ENCODE measurements at regions not wholly inside any gene's neighbourhood (a gene's known extent, or its start where the extent isn't known, plus 50 kb on each side); places are given as distances from the start of the nearest gene placed in this dataset.
A peak's percentile ranks its signal among the peaks of the same experiment; 100 is the strongest.
"Not testable (repeated sequence)": the region's sequence is repeated elsewhere in the genome, so short reads cannot be mapped to it uniquely, and the experiment has no call there.

- H3K4me3 ChIP-seq (ENCODE audit: low read depth, low read length): no peak overlapping the region
- DNase-seq (ENCODE audit: low read depth): no peak
- peak; percentile 44 for TF ChIP-seq CTCF (IDR thresholded peaks at IDR 0.05; ENCODE audit: insufficient read depth, low read length, poor library complexity, severe bottlenecking)
- no peaks in the 10 kb centered on the region for H3K27me3 ChIP-seq (ENCODE audit: control insufficient read depth, insufficient read depth, low read length)
- no peaks in the 10 kb centered on the region for H3K36me3 ChIP-seq (ENCODE audit: control insufficient read depth, insufficient read depth, low read length)
These were observed 830.2 kb upstream of the SPRY2 start for GRCh38 chr13:81171065-81171647.

GRCh38 chr13:81163823-81164222 is 822.9 kb upstream of the SPRY2 start:
- not testable (repeated sequence) for H3K27me3 ChIP-seq (ENCODE audit: control insufficient read depth, insufficient read depth, low read length); H3K4me3 ChIP-seq (ENCODE audit: low read depth, low read length); H3K36me3 ChIP-seq (ENCODE audit: control insufficient read depth, insufficient read depth, low read length); DNase-seq (ENCODE audit: low read depth)

- Histone ChIP-seq H3K4me3 (ENCODE audit: low read depth, low read length) (no peak overlapping the region), H3K36me3 (ENCODE audit: control insufficient read depth, insufficient read depth, low read length) (no peaks in the 10 kb centered on the region), H3K27me3 (ENCODE audit: control insufficient read depth, insufficient read depth, low read length) (no peaks in the 10 kb centered on the region)
- TF ChIP-seq CTCF (IDR thresholded peaks at IDR 0.05; ENCODE audit: insufficient read depth, low read length, poor library complexity, severe bottlenecking): no peak
- no peak for DNase-seq (ENCODE audit: low read depth)
These were observed 812.6 kb upstream of the SPRY2 start for GRCh38 chr13:81153478-81153877.

- no peaks in the 10 kb centered on the region for H3K27me3 ChIP-seq (ENCODE audit: control insufficient read depth, insufficient read depth, low read length)
- no peak for TF ChIP-seq CTCF (IDR thresholded peaks at IDR 0.05; ENCODE audit: insufficient read depth, low read length, poor library complexity, severe bottlenecking)
- H3K36me3 ChIP-seq (ENCODE audit: control insufficient read depth, insufficient read depth, low read length): no peaks in the 10 kb centered on the region
- no peak for DNase-seq (ENCODE audit: low read depth)
- H3K4me3 ChIP-seq (ENCODE audit: low read depth, low read length): no peak overlapping the region
These were observed 807.9 kb upstream of the SPRY2 start for GRCh38 chr13:81148822-81149221.

GRCh38 chr13:81146576-81146975 is 805.6 kb upstream of the SPRY2 start:
- not testable (repeated sequence) for H3K27me3 ChIP-seq (ENCODE audit: control insufficient read depth, insufficient read depth, low read length); H3K4me3 ChIP-seq (ENCODE audit: low read depth, low read length); DNase-seq (ENCODE audit: low read depth); H3K36me3 ChIP-seq (ENCODE audit: control insufficient read depth, insufficient read depth, low read length)

- no peaks in the 10 kb centered on the region for H3K27me3 ChIP-seq (ENCODE audit: control insufficient read depth, insufficient read depth, low read length)
- H3K36me3 ChIP-seq (ENCODE audit: control insufficient read depth, insufficient read depth, low read length): no peaks in the 10 kb centered on the region
- H3K4me3 ChIP-seq (ENCODE audit: low read depth, low read length): no peak overlapping the region
- TF ChIP-seq CTCF (IDR thresholded peaks at IDR 0.05; ENCODE audit: insufficient read depth, low read length, poor library complexity, severe bottlenecking): no peak
- DNase-seq (ENCODE audit: low read depth): no peak
These were observed 801.5 kb upstream of the SPRY2 start for GRCh38 chr13:81142306-81142999.

- Histone ChIP-seq H3K36me3 (ENCODE audit: control insufficient read depth, insufficient read depth, low read length) (no peaks in the 10 kb centered on the region), H3K27me3 (ENCODE audit: control insufficient read depth, insufficient read depth, low read length) (no peaks in the 10 kb centered on the region), H3K4me3 (ENCODE audit: low read depth, low read length) (no peak overlapping the region)
- TF ChIP-seq CTCF (IDR thresholded peaks at IDR 0.05; ENCODE audit: insufficient read depth, low read length, poor library complexity, severe bottlenecking): no peak
- DNase-seq (ENCODE audit: low read depth): no peak
These were observed 799.7 kb upstream of the SPRY2 start for GRCh38 chr13:81140675-81141074.
